ENCODE measurements at regions not wholly inside any gene's neighbourhood (a gene's known extent, or its start where the extent isn't known, plus 50 kb on each side); places are given as distances from the start of the nearest gene placed in this dataset.

- DNase-seq, result no peak
- H3K4me1 ChIP-seq (replicated peaks; ENCODE audit: insufficient read depth), result no peaks in the 10 kb centered on the region
- no peaks in the 10 kb centered on the region for H3K36me3 ChIP-seq (ENCODE audit: low read depth)
- H3K27ac ChIP-seq, result no peak overlapping the region
- BruUV-seq (replicated peaks), result no TSS peak
- CTCF ChIA-PET, result no interaction called here
- H3K79me2 ChIP-seq (ENCODE audit: low read depth), result no peaks in the 10 kb centered on the region
- no peaks in the 10 kb centered on the region for H3K27me3 ChIP-seq (ENCODE audit: insufficient read depth, low read depth)
- no peaks in the 10 kb centered on the region for H3K9me2 ChIP-seq (ENCODE audit: insufficient read depth)
- H3F3A ChIP-seq (ENCODE audit: insufficient read depth, low read depth), result no peaks in the 10 kb centered on the region
- TF ChIP-seq EZH2 (IDR thresholded peaks at IDR 0.05; ENCODE audit: low read depth), result no peak
- TF ChIP-seq, protein P1, sequence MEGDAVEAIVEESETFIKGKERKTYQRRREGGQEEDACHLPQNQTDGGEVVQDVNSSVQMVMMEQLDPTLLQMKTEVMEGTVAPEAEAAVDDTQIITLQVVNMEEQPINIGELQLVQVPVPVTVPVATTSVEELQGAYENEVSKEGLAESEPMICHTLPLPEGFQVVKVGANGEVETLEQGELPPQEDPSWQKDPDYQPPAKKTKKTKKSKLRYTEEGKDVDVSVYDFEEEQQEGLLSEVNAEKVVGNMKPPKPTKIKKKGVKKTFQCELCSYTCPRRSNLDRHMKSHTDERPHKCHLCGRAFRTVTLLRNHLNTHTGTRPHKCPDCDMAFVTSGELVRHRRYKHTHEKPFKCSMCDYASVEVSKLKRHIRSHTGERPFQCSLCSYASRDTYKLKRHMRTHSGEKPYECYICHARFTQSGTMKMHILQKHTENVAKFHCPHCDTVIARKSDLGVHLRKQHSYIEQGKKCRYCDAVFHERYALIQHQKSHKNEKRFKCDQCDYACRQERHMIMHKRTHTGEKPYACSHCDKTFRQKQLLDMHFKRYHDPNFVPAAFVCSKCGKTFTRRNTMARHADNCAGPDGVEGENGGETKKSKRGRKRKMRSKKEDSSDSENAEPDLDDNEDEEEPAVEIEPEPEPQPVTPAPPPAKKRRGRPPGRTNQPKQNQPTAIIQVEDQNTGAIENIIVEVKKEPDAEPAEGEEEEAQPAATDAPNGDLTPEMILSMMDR (conservative IDR thresholded peaks at IDR 0.05), result no peak
- no peaks in the 10 kb centered on the region for H4K20me1 ChIP-seq (ENCODE audit: insufficient read depth)
- intact Hi-C loops (cut with micrococcal nuclease; ENCODE audit: unreplicated experiment), result no loop called here
- H3K4me3 ChIP-seq, result no peak overlapping the region
- H3K4me2 ChIP-seq, result no peak overlapping the region
- POLR2A ChIA-PET (ENCODE audit: unreplicated experiment), result no interaction called here
- H3K9me3 ChIP-seq (ENCODE audit: insufficient read depth, low read depth), result no peaks in the 10 kb centered on the region
- H2AFZ ChIP-seq, result no peak overlapping the region
These were observed 958.8 kb downstream of the IGSF11 start for GRCh38 chr3:118075873-118076272.

GRCh38 chr3:118077332-118077731, 957.3 kb downstream of the IGSF11 start:
- Histone ChIP-seq H3K27me3 (ENCODE audit: insufficient read depth, low read depth) (no peaks in the 10 kb centered on the region), H3K4me1 (replicated peaks; ENCODE audit: insufficient read depth) (no peaks in the 10 kb centered on the region), H3K9me3 (ENCODE audit: insufficient read depth, low read depth) (no peaks in the 10 kb centered on the region), H3K36me3 (ENCODE audit: low read depth) (no peaks in the 10 kb centered on the region), H3K9me2 (ENCODE audit: insufficient read depth) (no peaks in the 10 kb centered on the region), H3K79me2 (ENCODE audit: low read depth) (no peaks in the 10 kb centered on the region), H2AFZ (no peak overlapping the region), H4K20me1 (ENCODE audit: insufficient read depth) (no peaks in the 10 kb centered on the region), H3F3A (ENCODE audit: insufficient read depth, low read depth) (no peaks in the 10 kb centered on the region), H3K4me3 (no peak overlapping the region), H3K4me2 (no peak overlapping the region), H3K27ac (no peak overlapping the region)
- TF ChIP-seq, protein P1 (conservative IDR thresholded peaks at IDR 0.05), result no peak
- no peak for TF ChIP-seq EZH2 (IDR thresholded peaks at IDR 0.05; ENCODE audit: low read depth)
- ChIA-PET POLR2A (ENCODE audit: unreplicated experiment) (no interaction called here), CTCF (no interaction called here)
- no TSS peak for BruUV-seq (replicated peaks)
- DNase-seq, result no peak
- intact Hi-C loops (cut with micrococcal nuclease; ENCODE audit: unreplicated experiment), result no loop called here

DNA sequence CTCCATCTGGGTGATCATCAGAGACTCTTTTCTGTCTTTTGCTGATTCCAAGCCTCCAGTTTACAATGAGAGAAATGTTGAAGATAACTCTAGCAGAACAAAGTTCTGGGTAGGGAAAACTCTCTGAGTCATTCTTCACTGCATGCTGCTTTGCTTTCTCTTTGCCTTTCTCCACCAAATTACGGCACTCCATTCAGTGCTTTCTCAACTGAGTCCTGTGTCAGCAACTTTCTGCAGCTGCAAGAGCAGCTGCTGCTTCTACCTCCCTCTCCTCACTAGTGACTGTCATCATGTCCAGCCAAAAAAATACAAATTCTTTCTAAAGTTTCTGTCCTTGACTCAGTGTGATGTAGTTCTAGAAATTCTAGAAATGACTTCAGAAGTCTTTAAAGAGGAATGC, 953.8 kb downstream of the IGSF11 start:
- H3K4me2 ChIP-seq, result no peak overlapping the region
- H3K79me2 ChIP-seq (ENCODE audit: low read depth), result no peaks in the 10 kb centered on the region
- no peak overlapping the region for H2AFZ ChIP-seq
- no peak overlapping the region for H3K4me3 ChIP-seq
- no peaks in the 10 kb centered on the region for H3K9me3 ChIP-seq (ENCODE audit: insufficient read depth, low read depth)
- H3K4me1 ChIP-seq (replicated peaks; ENCODE audit: insufficient read depth), result no peaks in the 10 kb centered on the region
- POLR2A ChIA-PET (ENCODE audit: unreplicated experiment), result no interaction called here
- no peaks in the 10 kb centered on the region for H4K20me1 ChIP-seq (ENCODE audit: insufficient read depth)
- CTCF ChIA-PET, result no interaction called here
- H3F3A ChIP-seq (ENCODE audit: insufficient read depth, low read depth), result no peaks in the 10 kb centered on the region
- no peaks in the 10 kb centered on the region for H3K9me2 ChIP-seq (ENCODE audit: insufficient read depth)
- no peak overlapping the region for H3K27ac ChIP-seq
- DNase-seq, result no peak
- intact Hi-C loops (cut with micrococcal nuclease; ENCODE audit: unreplicated experiment), result no loop called here
- no TSS peak for BruUV-seq (replicated peaks)
- no peaks in the 10 kb centered on the region for H3K27me3 ChIP-seq (ENCODE audit: insufficient read depth, low read depth)
- no peak for TF ChIP-seq EZH2 (IDR thresholded peaks at IDR 0.05; ENCODE audit: low read depth)
- TF ChIP-seq, protein P1 (conservative IDR thresholded peaks at IDR 0.05), result no peak
- no peaks in the 10 kb centered on the region for H3K36me3 ChIP-seq (ENCODE audit: low read depth)

All from PC-9 (cell line).